ENCODE measurements at regions not wholly inside any gene's neighbourhood (a gene's known extent, or its start where the extent isn't known, plus 50 kb on each side); places are given as distances from the start of the nearest gene placed in this dataset.
"Not testable (repeated sequence)": the region's sequence is repeated elsewhere in the genome, so short reads cannot be mapped to it uniquely, and the experiment has no call there.

GRCh38 chr20:47887064-47887463, 101.8 kb upstream of the SULF2 start:
- H3K9me3 ChIP-seq: no peaks in the 10 kb centered on the region
- no peak for TF ChIP-seq CTCF (IDR thresholded peaks at IDR 0.05)
- H3K4me3 ChIP-seq: no peak overlapping the region
- H3K27ac ChIP-seq: no peak overlapping the region
- ATAC-seq (no peak), DNase-seq (no peak)
- no peaks in the 10 kb centered on the region for H3K36me3 ChIP-seq (ENCODE audit: insufficient read depth in 1 of 2, low read depth in 1 of 2)
- intact Hi-C loops (cut with DNase I): no loop called here
- no peaks in the 10 kb centered on the region for H3K4me1 ChIP-seq
- 77 to 84% (median 82%) methylated on average over 8 of the region's 8 CpGs for WGBS, 3 donors
- peaks cover 0 to 1% (median 0%) of the 10 kb centered on the region in 3 donors for H3K27me3 ChIP-seq (ENCODE audit: insufficient read depth in 3 of 3, low read length in 2 of 3)

DNA sequence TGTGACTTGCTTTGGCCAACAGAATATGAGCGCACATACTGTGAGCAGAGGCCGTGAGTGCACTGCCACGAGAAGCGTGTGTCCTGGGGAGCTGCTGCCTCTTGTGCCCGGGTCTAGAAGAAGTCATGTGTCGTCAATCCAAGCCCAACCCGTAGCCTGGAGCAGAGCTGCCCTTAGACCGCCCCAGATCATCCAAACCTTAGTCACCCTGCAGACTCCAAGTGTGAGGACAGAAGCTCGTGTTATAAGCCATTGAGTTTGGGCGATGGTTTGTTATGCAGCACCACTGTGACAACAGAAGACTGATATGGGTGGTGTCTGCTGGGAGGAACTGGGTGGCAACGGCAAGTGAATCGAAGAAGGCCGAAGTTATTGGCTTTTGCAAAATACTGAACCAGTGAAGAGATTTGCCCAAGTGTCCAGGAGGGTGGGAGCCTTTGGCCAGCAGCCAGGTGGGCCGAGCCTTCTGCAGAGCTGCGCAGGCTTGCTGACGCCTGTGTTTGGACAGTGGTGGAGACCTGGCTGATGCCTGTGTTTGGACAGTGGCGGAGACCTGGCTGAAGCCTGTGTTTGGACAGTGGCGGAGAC, 101.3 kb upstream of the SULF2 start:
- 84 to 91% (median 87%) methylated on average over 18 of the region's 18 CpGs for WGBS, 3 donors
- H3K9me3 ChIP-seq: no peaks in the 10 kb centered on the region
- no peak for ATAC-seq

GRCh38 chr20:47885909-47886453, 100.7 kb upstream of the SULF2 start:
- Histone ChIP-seq H3K36me3 (ENCODE audit: insufficient read depth in 1 of 2, low read depth in 1 of 2) (no peaks in the 10 kb centered on the region), H3K27ac (no peak overlapping the region), H3K4me1 (no peaks in the 10 kb centered on the region), H3K9me3 (no peaks in the 10 kb centered on the region), H3K4me3 (no peak overlapping the region), H3K27me3 (ENCODE audit: insufficient read depth in 3 of 3, low read length in 2 of 3) (peaks cover 0 to 1% (median 0%) of the 10 kb centered on the region in 3 donors)
- no peak for TF ChIP-seq CTCF (IDR thresholded peaks at IDR 0.05)
- intact Hi-C loops (cut with DNase I): no loop called here
- WGBS, 3 donors: 70 to 78% (median 70%) methylated on average over 8 of the region's 8 CpGs
- no peak for DNase-seq
- no peak for ATAC-seq

More for the DNA sequence above, 101.3 kb upstream of the SULF2 start:
- Histone ChIP-seq H3K27me3 (ENCODE audit: insufficient read depth in 3 of 3, low read length in 2 of 3) (peaks cover 0 to 1% (median 0%) of the 10 kb centered on the region in 3 donors), H3K36me3 (ENCODE audit: insufficient read depth in 1 of 2, low read depth in 1 of 2) (no peaks in the 10 kb centered on the region), H3K4me1 (no peaks in the 10 kb centered on the region), H3K4me3 (no peak overlapping the region), H3K27ac (no peak overlapping the region)
- intact Hi-C loops (cut with DNase I): no loop called here
- TF ChIP-seq CTCF (IDR thresholded peaks at IDR 0.05): no peak
- no peak for DNase-seq

DNA sequence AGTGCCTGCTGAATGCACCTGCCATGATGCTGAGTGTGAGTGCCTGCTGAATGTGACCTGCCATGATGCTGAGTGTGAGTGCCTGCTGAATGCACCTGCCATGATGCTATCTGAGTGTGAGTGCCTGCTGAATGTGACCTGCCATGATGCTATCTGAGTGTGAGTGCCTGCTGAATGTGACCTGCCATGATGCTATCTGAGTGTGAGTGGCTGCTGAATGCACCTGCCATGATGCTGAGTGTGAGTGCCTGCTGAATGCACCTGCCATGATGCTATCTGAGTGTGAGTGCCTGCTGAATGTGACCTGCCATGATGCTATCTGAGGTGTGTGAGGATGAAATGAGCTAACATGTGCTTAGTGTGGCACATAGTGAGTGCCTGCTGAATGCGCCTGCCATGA, 98.7 kb upstream of the SULF2 start:
- H3K9me3 ChIP-seq; intact Hi-C loops (cut with DNase I); H3K4me3 ChIP-seq; DNase-seq; H3K27me3 ChIP-seq (ENCODE audit: insufficient read depth in 3 of 3, low read length in 2 of 3); ATAC-seq; H3K36me3 ChIP-seq (ENCODE audit: insufficient read depth in 1 of 2, low read depth in 1 of 2); H3K27ac ChIP-seq; H3K4me1 ChIP-seq: not testable (repeated sequence)
- 50 to 100% (median 95%) methylated on average over 1 of the region's 1 CpG for WGBS, 3 donors

DNA sequence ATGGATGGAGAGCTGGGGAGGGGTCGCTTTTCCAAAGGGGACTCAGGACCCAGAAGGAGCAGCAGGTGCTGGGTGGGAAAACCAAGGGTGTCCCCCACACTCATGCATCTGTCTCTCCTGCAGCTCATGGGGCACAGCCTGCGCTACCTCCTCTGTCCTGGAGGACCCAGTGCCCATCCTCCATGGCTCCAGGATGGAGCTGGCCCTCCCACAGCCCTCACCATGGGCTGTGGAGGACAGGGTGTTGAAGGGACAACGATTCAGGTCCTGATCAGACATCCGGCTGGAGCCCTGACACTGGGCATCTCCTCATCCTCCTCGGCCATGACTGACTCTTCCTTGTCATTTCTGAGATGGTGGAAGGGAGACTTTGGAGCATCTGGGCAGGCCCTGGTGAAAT, 97.9 kb upstream of the SULF2 start:
- no peak for TF ChIP-seq CTCF (IDR thresholded peaks at IDR 0.05)
- DNase-seq (no peak), ATAC-seq (no peak)
- no peak overlapping the region for H3K27ac ChIP-seq
- intact Hi-C loops (cut with DNase I): no loop called here
- peaks cover 0 to 2% (median 0%) of the 10 kb centered on the region in 3 donors for H3K27me3 ChIP-seq (ENCODE audit: insufficient read depth in 3 of 3, low read length in 2 of 3)
- H3K4me3 ChIP-seq: no peak overlapping the region
- WGBS, 3 donors: 73 to 83% (median 76%) methylated on average over 4 to 5 of the region's 5 CpGs
- no peaks in the 10 kb centered on the region for H3K4me1 ChIP-seq
- H3K9me3 ChIP-seq: no peaks in the 10 kb centered on the region
- no peaks in the 10 kb centered on the region for H3K36me3 ChIP-seq (ENCODE audit: insufficient read depth in 1 of 2, low read depth in 1 of 2)
